NCI-H82 (cell line): ENCODE measurements at regions not wholly inside any gene's neighbourhood (a gene's known extent, or its start where the extent isn't known, plus 50 kb on each side); places are given as distances from the start of the nearest gene placed in this dataset.
A peak's percentile ranks its signal among the peaks of the same experiment; 100 is the strongest.

Experiments
- DNase-seq: peaks from one replicate; lab custom pipeline; 2025; lab: John Stamatoyannopoulos, UW

DNA sequence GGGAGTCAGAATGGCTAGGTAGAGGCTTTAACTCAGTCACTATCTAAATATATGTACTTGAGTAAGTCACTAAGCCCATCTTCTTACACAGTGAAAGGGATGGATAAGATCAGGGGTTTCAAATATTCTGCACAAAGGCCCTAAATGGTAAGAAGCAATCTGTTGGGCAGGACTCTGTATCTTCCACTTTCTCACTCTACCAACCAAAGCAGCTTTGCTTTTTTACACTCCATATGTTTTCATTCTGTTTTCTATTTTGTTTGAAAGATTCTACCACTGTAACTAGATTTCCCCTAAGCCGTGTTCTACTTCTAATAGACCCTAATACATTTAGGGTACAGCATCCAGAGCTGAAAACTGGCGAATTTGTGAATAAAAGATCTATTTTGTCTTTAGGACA is 477.5 kb upstream of the NMUR2 start:
- peak; percentile 36 for DNase-seq

DNA sequence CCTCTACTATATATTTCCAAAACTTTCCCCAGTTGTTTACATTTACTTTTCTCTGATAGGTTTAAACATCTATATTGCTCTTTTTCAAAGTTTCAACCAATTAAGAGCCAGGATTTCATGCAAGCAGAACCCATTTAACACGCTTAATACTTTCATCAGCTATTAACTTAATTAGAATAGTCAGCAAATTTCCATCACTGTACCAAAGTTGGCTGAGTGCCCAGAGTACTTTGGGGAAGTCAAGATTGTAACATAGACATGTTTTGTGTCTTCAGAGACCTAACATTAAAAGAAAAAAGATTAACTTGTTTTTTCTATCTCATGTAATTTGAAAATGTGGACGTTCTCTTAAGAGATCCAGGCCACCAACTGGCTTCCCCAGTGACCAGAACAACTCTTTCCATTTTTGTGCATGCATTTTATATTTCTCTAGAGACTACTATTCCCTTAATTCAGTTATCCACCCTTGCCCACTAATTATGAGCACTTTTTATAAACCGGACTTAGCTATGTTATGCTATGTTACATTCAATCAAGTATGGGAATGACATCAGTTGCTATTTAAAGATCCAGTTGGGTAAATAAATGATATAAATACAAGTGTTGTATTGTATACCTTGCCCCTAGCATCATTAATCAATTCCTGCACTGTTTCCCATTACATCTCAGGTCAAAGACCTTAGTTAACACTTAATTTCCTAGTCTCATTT is 478.1 kb upstream of the NMUR2 start:
- peak; percentile 76 for DNase-seq

DNA sequence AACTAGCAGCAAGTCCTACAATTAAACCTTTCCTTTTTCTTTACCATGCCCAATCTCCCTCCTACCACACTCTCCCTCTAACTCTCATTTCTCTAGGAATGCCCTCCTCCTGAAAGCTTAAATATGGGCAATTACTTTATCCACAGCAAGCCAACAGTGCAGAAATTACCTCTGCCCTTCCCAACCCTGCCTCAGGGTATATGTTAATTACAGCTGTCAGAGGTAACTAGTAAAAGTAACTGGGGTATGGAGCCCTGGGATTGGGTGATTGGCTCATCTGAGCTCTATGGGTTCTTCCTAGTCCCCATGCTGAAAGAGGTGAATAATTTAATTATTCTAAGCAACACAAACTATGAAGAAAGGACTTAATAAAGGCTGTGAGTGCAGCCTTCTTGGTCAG is 478.9 kb upstream of the NMUR2 start:
- DNase-seq: no peak

DNA sequence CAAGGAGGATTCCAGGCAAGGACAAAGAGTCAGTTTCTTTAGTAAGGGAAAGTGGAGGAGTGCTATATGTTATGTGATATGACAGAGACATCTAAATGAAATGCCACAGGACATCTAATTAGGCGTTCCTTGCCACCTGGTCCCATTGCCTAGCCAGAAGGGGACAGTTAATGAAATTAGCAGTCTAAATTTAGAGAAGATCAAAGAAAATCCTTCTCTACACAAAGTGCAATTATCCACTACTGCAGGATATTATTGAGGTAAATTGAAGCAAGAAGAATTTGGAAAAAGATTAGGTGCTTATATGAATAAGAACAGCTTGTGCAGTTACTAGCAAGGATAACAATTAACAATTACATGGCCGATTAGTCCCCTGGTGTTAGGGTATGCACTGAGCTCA is 495.3 kb upstream of the NMUR2 start:
- DNase-seq: peak; percentile 87

DNA sequence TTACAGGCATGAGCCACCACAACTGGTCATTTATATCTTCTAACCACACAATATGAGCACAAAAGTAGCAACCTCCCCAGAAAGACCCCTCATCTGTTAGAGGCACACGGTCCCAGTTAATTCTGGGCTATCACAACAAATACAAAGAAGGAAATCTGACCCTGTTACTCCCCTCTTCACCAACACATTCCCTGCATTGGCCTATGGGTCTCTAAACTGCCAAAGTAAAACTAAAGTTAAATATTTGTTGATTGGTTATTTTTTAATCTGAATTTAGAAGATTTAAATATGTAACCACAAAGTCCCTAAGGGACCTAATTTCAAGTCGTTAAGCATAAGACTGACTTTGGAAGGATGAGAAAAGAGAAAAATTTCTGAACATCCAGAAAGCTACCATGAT is 496.7 kb upstream of the NMUR2 start:
- DNase-seq: no peak

DNA sequence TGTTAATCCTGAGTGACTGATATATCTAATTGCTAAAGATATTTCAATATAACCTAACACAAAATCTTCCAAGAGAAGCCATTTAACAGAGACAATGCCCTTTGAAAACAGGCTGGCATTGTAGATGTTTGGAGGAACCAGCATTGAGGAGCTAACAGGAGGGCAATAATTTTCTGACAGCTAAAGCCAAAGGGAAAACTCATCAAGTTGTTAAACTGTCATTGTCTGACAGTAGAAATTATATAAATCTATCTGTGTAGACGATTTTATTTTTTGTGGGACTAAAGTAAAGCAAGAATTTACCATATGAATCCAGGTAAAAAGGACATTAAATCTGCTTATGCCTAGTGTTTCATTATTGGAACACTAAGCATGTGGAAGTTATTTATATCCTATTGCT is 500.2 kb upstream of the NMUR2 start:
- no peak for DNase-seq

DNA sequence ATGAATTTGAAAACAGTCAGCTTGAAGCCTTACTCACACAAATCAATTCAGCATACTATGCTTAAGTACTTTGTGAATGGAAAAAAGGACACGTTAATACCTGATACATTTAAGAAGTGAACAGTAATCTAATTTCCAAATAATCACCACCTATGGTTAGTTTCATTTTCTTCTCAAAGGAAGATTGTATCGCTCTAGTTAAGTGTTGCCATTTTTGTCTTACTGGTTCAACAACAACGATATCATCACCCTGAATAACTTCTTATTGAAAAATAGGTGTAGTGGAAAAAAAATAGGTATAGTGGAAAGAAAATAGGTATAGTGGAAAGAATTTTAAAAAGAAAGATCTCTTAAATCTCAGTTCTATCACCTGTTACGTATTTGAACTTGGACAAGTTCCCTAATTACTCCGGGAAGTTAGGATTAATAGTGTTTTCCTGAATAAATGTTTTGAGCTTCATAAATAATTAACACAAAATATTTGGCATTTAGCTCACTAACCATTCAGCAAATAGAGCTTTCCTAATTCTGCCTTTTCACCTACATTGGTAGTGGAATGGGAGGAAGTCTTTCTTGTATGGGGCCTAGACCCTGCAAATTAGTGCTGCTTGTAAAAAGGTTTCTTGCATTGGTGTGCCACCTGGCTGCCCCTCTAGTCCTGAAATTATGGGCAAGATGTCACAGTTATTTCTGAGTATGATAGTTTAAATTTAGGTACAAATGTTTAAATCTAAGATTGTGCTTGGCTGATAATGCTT is 502.6 kb upstream of the NMUR2 start:
- no peak for DNase-seq

DNA sequence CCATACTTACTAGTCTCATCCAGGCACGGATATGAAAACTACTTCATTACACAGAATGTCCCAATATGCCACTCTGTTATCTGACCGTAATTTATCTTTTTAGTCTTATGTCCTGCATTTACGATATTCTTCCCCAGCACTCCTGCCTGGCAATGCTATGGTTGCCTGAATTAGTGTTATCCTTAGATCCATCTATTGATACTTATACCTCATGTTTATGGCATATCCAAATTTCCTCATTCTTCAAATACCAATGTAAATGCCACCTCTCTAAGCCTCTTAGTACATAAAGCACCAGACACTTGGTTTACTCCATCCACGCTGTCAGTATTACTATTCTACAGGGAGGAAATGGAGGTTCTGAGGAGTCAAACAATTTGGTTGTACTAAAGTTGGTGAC is 507.8 kb upstream of the NMUR2 start:
- no peak for DNase-seq

DNA sequence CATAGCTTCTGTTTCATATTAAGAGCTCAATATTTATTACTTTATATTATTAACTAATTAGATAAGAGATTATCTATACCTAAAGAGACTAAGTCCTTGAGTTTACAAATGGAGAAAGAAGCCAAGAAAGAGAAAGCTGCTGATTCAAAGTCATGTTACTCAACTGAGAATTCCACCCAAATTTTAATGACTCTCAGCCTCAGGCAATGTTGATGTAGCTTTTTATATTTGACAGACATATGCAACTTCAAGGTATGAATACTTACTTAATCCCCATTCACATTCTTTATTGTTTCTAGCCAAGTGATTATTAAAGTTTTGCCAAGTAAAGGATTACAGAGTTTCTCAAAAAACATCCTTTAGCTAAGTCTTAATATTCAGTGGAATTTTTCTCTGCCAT is 527.5 kb upstream of the NMUR2 start:
- no peak for DNase-seq

DNA sequence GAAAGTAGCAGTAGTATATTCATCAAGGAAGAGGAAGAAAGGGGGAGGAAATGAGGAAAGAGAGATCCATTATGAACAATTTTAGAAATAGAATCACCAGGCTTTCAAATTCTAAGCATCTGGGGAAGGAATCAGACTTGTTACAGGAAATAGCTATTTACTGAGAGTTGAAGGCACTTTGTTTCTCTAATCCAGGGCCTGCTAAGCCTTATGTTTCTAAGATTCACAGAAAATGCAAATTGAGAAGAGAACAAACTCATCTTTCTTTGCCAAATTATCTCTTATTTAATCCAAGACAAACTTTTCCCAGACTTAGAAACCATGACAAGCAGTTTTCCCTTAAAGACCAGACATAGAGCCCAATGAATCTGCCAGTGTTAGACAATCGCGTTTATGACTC is 528.0 kb upstream of the NMUR2 start:
- DNase-seq: no peak

DNA sequence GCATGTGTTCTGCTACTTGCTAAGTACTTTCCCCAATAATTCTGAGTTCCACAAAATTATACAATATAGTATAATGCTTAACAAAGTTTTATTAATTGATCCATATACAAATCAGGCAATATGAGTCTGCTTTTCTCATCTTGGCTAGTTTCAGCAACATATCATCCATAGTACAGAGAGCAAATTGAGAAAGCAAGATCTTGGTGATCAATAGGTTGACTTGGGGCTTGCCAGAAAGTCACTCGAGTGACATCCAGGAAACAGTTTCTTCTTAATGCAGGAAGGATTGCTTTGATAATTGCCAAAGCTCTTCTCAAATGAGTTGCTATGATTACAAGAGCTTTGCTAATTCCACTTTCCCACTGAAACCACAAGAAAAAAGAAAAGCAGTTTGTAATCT is 533.6 kb upstream of the NMUR2 start:
- no peak for DNase-seq

DNA sequence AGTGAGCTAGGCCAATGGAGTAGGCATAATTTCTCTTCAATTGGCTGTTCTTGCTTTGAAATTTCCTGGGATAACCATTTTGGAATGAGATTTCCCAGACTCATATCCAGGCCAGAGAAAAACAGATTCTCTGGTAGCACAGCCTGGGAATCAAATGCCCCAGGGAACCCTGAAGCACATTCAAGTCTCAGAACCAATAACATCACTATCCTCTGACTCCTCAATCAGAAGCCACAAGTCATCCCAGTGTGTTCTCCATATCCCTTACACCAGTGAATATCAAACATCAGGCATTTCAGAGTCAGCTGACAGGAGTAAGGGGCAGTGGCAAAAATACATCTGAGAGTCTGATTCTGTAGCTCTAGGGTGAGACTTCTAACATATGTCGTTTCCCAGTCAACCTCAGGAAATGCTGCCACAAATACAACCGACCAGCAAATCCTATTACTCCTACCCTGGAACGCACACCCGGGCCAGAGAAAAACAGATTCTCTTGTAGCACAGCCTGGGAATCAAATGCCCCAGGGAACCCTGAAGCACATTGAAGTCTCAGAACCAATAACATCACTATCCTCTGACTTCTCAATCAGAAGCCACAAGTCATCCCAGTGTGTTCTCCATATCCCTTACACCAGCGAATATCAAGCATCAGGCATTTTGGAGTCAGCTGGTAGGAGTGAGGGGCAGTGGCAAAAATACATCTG is 537.7 kb upstream of the NMUR2 start:
- DNase-seq: peak; percentile 72

DNA sequence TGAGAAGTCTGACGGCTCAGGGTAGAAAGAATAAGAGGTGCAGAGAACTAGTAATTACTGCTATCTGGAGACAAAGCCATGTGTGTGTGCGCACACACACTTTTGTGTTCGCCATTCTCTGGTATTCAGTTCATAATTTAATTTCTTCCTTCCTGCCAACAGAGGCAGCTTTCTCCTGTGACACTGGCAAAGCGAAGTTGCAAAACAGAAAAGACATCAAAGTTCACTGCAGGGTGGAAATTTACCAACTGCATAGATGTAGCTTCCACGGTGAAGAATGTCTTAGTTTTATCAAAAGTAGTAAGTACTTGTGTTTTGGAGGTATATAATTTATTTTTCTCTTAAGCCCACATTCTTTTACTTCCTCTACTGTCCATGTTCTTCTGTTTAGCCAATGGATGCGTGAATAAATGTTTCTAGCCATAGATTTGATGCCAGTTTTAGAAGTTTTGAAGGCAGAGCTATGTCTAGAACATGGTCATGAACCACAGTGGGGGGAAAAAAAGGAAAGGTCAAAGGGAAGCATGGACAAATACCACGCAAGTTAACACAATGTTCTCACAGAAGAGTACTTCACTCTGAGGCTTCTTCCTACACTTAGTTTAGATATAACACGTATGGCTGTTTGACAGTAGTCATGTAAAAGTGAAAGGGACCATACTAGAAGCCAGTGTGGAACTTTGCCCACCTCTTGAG is 536.5 kb upstream of the GRIA1 start:
- no peak for DNase-seq

DNA sequence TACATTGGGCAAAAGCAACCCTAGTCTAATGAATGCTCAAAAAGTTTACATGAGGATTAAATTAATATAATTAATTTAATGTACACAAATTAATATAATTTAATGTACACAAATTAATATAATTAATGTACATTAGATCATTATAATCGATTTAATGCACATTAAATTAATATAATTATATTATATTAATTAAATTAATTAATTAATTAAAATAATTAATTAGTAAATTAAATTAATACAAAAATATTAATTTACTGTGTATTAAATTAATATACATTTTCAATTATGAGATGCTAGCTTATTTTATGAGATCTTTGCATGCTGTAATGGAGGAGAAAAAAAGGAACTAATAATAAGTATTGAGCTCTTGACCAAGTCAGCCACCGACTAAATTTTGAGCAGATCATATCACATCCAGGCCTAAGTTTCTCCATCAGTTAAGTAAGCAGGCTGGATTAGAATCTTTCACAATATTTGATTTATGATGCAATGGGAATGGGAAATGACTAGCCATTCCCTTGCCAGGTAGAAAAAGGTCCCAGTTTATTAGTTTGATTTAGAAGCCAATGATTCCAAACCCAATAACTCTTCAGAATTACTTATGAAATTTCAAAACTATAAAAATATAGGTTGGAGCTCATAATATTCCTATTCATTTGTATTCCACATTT is 533.4 kb upstream of the GRIA1 start:
- DNase-seq: no peak

DNA sequence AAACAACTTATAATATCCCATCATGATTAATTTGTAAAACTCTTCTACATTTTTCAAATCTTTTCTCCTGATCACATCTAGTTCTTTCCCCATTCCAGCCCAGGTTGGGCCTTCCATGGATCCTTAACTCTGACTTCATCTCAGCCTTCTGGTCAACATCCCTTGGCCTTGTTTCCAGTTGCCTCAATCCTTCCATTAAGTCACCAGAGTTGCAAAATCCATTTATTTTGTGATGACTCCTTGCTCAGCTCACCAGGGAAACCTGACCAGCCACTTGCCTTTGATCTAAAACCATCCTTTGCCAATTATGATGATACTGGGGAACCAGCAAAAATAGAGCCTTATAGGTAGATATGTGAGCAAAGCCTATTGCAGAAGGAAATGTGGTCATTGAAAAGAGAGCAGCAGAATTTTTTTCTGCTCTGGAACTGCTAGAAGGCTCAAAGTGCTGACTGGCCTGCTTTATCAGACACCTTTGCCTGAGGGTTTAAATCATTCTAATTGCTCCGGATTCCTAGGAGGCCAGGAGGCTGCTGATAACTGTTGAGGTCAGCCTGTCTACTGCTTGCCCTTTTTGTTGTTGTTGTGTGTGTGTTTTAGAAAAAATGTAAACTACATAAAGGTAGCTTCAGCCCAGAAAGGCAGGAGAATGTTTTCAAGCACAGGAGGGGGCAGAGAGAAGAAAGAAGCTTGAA is 512.2 kb upstream of the GRIA1 start:
- DNase-seq: no peak

DNA sequence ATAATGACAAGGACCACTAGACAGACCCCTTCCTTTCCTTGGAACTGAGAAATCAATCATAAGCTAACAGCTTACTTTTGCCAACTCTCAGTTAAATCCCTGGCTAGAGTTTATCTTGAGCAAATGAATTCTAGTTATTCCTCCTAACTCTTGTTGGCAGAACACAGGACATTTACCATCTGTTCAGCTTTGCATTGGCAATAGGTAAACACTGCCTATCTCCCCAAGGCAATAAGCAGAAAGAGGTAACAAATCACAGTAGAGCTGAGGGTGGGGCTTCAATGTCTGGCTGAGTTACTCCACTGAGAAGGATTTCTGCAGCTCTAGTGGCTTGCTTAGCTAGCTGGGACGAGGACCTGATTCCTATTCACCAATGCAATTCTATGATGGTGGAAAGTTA is 503.3 kb upstream of the GRIA1 start:
- DNase-seq: peak; percentile 60

DNA sequence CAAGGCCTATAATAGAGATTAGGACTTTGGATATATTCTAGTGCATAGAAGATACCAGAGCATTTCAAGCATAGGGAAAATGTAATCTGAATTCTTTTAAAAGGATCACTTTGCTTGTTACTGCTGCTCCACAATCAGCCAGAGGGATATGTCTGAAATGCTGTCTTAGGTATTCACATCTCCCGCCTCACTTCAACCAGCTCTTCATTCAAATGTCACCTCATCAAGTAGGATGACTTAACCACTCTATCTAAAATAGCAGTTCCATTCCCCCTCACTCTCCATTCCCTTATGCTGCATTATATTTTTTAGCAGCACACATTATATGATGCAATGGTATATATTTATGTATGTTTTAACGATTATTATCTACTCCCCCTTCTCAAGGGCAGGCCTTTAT is 500.3 kb upstream of the GRIA1 start:
- no peak for DNase-seq

DNA sequence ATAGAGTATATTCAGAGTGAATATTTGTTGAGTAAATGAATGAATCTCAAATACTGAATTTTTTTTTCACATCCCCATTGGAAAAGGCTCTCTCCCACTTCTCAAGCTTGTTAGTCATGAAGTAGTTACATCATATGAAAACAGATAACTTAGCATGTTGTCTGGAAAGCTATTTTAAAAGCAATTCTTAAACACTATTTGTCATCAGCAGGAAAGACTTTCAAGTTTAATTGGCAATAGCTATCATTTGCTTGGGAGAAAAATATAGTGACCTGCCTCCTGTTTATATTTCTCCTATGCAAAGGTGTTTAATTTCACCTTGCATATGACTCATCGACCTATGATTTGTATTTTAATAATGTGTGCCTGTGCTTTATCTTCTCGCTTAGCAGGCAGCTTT is 499.8 kb upstream of the GRIA1 start:
- no peak for DNase-seq

DNA sequence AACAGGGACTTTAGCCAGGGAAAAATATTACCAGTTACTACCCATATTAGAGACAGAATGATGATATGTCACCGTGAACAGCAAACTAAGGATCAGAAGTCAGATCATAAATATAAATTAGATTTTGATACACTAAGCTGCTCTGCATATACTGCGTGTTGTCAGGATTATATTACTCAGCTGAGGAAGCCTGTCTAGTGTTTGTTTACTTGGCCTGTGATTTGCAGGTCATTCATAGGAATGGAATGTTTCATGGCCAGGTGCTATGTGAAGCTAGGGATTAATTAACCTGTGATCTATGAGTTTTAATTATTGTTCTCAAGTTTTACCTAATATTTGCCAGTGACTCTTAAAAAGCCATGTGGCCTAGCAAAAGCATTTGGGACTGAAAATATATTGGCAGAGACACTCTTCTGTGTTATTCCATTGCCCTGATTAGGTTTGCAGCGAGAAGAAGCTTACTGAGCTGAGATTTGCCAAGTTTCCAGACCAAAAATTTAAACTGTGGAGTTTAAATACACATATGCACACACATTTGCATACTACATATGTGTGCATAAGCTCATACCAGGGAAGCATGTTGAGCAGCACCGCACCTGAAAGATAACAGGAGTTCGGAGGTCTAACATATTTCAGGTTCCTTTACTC is 496.3 kb upstream of the GRIA1 start:
- no peak for DNase-seq

DNA sequence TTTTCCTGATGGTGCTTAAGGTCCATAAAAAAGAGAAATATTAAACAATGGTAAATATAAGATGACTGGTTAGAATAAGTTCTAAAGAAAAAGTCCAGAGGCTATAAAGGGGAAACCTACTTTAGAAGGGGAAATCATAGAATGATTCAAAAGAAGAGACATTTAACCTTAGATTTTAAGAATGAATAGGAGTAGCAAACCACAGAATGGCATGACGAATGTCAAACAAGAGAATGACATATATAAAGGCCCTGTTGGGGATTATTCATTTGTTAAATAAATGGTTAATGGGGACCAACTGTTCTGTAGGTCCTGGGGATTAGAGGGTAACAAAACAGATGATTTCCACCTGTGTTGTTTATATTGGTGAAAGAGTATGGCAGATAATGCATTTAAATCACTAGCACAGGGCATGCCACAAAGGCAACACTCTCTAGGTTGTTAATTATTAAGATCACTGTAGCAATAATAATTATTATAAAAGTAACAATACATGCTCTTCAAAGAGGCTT is 495.2 kb upstream of the GRIA1 start:
- peak; percentile 5 for DNase-seq

DNA sequence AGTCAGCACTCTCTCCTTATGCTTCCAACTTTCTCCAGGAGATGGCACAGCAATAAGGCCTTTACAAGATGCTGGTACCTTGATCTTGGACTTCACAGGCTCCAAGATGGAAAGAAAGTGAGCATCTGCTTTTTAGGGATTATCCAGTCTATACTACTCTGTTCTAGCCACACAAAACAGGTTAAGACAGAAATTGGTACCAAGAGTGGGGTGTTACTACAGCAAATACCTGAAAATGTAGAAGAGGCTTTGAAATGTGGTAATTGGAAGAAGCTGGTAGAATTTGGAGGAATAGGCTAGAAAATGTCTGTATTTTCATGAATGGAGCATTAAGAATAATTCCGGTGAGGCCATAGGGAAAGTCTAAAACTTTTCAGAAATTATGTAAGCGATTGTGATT is 484.8 kb upstream of the GRIA1 start:
- DNase-seq: no peak
